Ishikawa (cell line): ENCODE measurements at regions not wholly inside any gene's neighbourhood (a gene's known extent, or its start where the extent isn't known, plus 50 kb on each side); places are given as distances from the start of the nearest gene placed in this dataset.

Experiments
- CREB1 ChIP-seq: IDR thresholded peaks from 2 replicates; pipeline ENCODE4 v1.6.1; 2012; ENCODE audit warnings: low read depth
- YY1 ChIP-seq: IDR thresholded peaks from 2 replicates; pipeline ENCODE4 v1.6.1; 2012; ENCODE audit warnings: low read depth

DNA sequence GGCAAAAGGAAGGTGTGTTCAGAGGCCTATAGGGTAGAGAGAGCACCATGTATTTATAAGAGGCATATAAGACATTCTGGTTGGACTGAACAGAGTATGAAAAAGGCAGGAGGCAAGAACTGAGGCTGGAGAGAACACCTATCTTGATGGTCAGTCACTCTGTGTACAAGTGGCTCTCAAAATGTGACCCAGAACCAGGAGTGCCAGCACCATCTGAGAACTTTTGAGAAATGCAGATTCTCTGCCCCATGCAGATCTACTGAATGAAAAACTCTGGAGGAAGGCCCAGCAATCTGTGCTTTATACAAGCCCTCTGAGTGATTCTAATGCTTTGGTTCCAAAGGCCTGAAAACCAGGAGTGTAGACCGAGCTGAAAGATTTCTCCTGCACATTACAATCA, 324.0 kb upstream of the IL12A start:
- TF ChIP-seq CREB1 (no peak), YY1 (no peak)
